GM12873 (cell line): ENCODE measurements at regions not wholly inside any gene's neighbourhood (a gene's known extent, or its start where the extent isn't known, plus 50 kb on each side); places are given as distances from the start of the nearest gene placed in this dataset.

Experiments used
- TF ChIP-seq, protein P1 (sequence below): IDR thresholded peaks from 2 replicates; pipeline ENCODE4 v1.5.1; 2012; ENCODE audit warnings: low read depth, mild to moderate bottlenecking, moderate library complexity, low read length, control low read depth; ENCODE audit not compliant: insufficient read depth; ENCODE audit errors: missing control alignments

DNA sequence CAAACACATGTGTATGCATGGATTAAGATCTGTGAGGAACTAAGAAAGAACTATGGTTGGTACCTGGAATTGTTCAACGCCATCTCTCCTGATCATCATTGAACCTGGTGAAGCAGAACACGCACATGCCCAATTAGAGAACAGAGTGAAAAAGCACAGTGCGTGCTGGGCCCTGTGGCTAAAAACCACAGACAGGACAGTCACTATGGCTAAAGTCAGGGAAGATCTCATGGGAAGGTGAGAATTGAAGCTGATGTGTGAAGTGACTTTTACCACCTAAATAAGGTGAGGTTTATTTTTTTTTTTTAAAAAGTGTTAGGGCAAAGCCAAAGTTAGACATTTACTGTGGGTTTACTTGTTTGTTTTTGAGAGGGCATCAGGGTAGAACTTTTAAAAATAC lies 215.0 kb downstream of the SLC38A4 start:
- TF ChIP-seq, protein P1, sequence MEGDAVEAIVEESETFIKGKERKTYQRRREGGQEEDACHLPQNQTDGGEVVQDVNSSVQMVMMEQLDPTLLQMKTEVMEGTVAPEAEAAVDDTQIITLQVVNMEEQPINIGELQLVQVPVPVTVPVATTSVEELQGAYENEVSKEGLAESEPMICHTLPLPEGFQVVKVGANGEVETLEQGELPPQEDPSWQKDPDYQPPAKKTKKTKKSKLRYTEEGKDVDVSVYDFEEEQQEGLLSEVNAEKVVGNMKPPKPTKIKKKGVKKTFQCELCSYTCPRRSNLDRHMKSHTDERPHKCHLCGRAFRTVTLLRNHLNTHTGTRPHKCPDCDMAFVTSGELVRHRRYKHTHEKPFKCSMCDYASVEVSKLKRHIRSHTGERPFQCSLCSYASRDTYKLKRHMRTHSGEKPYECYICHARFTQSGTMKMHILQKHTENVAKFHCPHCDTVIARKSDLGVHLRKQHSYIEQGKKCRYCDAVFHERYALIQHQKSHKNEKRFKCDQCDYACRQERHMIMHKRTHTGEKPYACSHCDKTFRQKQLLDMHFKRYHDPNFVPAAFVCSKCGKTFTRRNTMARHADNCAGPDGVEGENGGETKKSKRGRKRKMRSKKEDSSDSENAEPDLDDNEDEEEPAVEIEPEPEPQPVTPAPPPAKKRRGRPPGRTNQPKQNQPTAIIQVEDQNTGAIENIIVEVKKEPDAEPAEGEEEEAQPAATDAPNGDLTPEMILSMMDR: no peak

DNA sequence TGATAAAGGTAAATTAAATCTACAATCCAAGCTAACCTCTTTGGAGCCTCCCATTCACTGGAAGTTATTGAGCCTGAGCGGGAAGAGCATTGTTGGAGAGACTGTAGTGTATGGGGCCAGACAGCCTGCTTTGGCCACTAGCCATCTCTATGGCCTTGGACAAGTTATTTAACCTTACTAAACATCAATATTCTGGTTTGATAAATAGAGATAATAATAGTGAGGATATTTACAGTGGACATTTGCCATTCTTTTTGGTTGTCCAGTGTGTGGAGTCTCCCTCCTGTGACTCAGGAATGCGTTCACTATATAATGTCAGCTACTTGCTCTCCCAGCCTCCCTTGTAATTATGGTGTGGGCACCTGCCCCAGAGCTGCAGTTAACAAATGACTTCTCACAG lies 216.1 kb downstream of the SLC38A4 start:
- TF ChIP-seq, protein P1: no peak

DNA sequence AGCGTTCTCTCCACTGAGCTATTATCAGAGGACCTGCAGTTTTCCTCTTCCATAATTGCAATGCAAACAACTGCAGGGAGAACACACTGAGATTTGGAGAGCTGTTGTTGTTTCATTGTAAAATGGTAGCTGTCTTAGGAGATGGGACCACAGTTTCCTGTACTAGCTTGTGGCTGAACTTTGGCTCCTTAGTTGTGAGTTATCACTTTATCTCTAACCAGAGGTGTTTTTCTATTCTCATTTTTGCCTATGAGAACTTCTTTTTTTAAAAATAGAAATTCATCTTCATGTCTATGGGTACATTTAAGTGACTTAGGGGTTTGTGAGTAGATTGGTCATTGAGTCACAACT lies 216.5 kb downstream of the SLC38A4 start:
- TF ChIP-seq, protein P1: no peak

- TF ChIP-seq, protein P1: no peak
These were observed 217.1 kb downstream of the SLC38A4 start for GRCh38 chr12:46608431-46609272.

DNA sequence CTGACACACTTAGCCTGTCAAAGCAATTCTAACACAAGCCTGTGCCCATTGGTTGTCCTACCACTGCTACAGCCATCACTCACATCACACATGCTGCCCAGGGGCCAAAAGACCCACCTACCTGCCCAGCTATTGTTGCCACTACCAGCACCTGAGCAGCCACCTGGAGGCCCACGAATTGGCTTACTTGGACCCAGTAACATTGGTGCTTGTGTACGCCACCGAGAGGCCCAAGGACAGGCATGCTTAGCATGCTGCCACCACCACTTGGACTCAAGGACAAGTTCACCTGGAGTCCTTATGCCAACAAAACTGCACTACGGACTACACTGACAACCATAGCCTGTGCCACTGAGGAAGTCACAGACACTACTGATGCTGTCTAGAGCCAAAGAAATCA lies 221.1 kb downstream of the SLC38A4 start:
- TF ChIP-seq, protein P1: no peak

DNA sequence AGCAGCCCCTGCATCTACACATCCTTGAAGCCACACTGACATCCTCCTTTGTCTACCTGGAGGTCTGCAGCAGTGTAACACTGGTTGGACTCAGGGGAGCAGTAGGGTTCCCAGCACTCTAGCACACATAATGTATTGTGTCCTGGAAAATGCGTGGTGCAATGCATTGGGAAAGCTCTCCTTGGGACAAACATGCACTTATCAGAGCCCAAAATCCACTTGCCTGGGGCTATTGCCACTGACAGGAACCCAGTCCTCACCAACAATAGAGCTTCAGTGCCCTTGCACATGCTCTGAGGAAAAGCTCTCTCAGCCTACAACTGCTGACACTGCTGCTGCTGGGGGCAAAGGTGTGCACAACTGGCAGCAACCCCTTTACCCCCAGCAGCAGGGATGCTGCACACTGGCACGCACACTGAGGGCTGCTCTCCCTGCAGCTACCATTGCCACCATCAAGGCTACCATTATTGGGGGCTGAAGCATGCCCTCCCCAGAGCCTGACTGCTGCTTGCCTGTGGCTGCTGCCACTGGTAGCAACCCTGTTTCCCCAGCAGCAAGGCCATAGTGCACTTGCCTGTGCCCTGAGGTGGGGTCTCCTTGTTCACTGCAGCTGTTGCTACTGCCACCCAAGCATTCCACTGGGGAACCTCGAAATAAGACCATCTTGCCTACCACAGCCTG lies 221.9 kb downstream of the SLC38A4 start:
- TF ChIP-seq, protein P1: no peak

- TF ChIP-seq, protein P1: no peak
These were observed 223.3 kb downstream of the SLC38A4 start for GRCh38 chr12:46602474-46602873.
